Mucosa of descending colon (tissue), 3 donors: ENCODE measurements at regions not wholly inside any gene's neighbourhood (a gene's known extent, or its start where the extent isn't known, plus 50 kb on each side); places are given as distances from the start of the nearest gene placed in this dataset.

Experiments
- ATAC-seq: fragments of 200-7000 bp; cut with Tn5 transposase; one replicate; pipeline ENCODE4 v1.9.1; 2020; ENCODE audit warnings: mild to moderate bottlenecking, moderate library complexity
- DNase-seq, 3 donors: peaks; one replicate each; pipeline ENCODE4 v3.0.0-alpha.2; 2020
- H3K36me3 ChIP-seq: fragments of 200-600 bp; one replicate; pipeline ENCODE4 v1.8.0; 2021; ENCODE audit warnings: low read depth, mild to moderate bottlenecking
- H3K4me1 ChIP-seq: fragments of 200-600 bp; one replicate; pipeline ENCODE4 v1.8.0; 2021; ENCODE audit warnings: low read depth, mild to moderate bottlenecking
- H3K4me3 ChIP-seq: fragments of 200-600 bp; one replicate; pipeline ENCODE4 v1.8.0; 2021; ENCODE audit warnings: mild to moderate bottlenecking
- H3K9me3 ChIP-seq: fragments of 200-600 bp; one replicate; pipeline ENCODE4 v1.8.0; 2021; ENCODE audit warnings: mild to moderate bottlenecking
- intact Hi-C, 2 donors: fragments of 100-400 bp; cut with DNase I in 1 of 2; cut with micrococcal nuclease in 1 of 2; formaldehyde crosslinking; loops; one replicate each; pipeline versions ENCODE4 v1.11.0 to v1.11.1; 2022; cut with DNase I, micrococcal nuclease
- TF ChIP-seq, protein P1 (sequence below): fragments of 200-600 bp; IDR thresholded peaks from one replicate; pipeline ENCODE4 v1.8.0; 2022; ENCODE audit warnings: antibody characterized with exemption, mild to moderate bottlenecking
- donor health status: DM: no; HTN: no; CAD: no; lungs with moderate emphysema.
- donor health status: DM: no; HTN: no; CAD: no.
- donor health status: DM: no; HTN: yes; CAD: no.

DNA sequence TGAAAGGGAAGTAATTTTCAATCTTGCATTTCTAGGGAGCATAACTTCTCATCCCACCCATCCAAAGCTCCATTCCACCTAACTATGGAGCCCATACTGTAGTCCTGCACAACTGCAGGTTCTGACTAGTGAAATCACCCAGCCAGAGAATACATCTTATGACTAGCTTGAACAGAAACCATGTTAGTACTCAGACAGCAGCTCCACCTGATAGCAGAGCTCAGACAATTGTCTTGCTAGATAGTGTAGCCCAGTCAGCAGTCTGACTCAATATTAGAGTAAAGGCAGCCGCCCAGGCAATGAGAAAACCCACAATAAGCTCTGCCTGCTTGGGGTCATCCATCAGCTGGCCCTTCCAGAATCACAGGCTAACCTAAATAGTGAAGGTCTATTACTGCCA lies 544.7 kb upstream of the GBE1 start:
- no peaks in the 10 kb centered on the region for H3K4me1 ChIP-seq
- TF ChIP-seq, protein P1, sequence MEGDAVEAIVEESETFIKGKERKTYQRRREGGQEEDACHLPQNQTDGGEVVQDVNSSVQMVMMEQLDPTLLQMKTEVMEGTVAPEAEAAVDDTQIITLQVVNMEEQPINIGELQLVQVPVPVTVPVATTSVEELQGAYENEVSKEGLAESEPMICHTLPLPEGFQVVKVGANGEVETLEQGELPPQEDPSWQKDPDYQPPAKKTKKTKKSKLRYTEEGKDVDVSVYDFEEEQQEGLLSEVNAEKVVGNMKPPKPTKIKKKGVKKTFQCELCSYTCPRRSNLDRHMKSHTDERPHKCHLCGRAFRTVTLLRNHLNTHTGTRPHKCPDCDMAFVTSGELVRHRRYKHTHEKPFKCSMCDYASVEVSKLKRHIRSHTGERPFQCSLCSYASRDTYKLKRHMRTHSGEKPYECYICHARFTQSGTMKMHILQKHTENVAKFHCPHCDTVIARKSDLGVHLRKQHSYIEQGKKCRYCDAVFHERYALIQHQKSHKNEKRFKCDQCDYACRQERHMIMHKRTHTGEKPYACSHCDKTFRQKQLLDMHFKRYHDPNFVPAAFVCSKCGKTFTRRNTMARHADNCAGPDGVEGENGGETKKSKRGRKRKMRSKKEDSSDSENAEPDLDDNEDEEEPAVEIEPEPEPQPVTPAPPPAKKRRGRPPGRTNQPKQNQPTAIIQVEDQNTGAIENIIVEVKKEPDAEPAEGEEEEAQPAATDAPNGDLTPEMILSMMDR, result no peak
- intact Hi-C loops, result no loop called here
- DNase-seq, result no peak
- H3K36me3 ChIP-seq, result no peaks in the 10 kb centered on the region
- ATAC-seq, result no peak
- no peak overlapping the region for H3K4me3 ChIP-seq
- peaks cover 33% of the 10 kb centered on the region for H3K9me3 ChIP-seq

DNA sequence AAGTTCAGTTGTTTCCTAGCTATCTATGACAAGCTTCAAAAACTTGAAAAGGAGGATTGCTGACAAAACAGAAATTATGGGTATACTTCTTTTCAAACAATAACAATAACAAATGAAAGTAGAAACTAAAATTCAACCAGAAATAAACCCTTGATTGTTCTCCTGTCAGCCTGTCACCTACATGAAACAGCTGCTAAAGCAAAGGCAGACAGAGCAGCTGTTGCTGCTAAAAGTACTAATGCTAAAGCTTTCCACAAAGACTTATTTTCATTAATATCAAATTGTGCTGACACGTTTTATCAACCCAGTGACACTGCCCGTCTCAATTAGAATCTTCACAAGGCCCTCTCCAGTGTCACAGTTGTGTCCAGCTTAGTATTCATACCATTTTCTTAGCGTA lies 533.2 kb upstream of the GBE1 start:
- ATAC-seq (no peak), DNase-seq (no peak)
- H3K36me3 ChIP-seq, result no peaks in the 10 kb centered on the region
- no peaks in the 10 kb centered on the region for H3K4me1 ChIP-seq
- intact Hi-C loops, result no loop called here
- TF ChIP-seq, protein P1, result no peak
- H3K9me3 ChIP-seq, result peaks cover 1% of the 10 kb centered on the region
- H3K4me3 ChIP-seq, result no peak overlapping the region

DNA sequence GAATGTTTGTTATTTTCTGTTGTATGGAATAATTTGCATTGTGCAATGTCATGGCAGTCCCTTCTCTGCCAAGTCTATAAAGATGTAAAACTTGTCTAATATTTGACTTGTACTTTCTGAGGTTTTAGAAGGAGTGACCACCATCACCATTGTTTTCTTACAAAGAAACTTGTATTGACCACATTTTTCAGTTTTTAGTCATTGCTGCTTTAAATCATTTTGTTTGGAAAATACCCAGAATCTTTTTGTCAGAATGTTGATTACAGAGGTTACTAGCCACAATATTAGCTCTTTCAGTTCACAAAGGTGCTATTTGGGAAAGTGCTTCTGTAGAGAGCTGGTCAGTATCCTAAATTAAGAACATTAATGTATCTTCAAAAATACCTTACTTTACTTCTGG lies 532.4 kb upstream of the GBE1 start:
- H3K36me3 ChIP-seq, result no peaks in the 10 kb centered on the region
- no peak for ATAC-seq
- DNase-seq, result no peak
- intact Hi-C loops, result no loop called here
- TF ChIP-seq, protein P1, result no peak
- no peak overlapping the region for H3K4me3 ChIP-seq
- H3K4me1 ChIP-seq, result no peaks in the 10 kb centered on the region
- peaks cover 4% of the 10 kb centered on the region for H3K9me3 ChIP-seq

DNA sequence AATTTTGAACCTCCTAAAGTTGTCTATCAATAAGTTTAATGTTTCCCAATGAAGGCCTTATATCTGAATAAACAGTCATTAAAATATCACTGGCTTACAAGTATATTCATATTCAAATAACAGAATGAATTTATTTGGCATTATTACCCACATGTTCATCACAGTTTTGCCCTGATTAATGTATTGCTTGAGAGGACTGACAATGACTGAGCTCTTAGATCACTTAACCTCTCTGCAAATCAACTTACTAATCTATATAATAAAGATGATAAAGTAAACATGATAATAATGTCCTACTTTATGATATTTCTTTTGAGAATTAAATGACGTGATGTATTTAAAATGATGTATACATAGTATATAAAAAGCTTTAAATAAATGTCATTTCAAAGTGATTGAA lies 532.0 kb upstream of the GBE1 start:
- H3K9me3 ChIP-seq, result peaks cover 8% of the 10 kb centered on the region
- DNase-seq, result no peak
- TF ChIP-seq, protein P1, result no peak
- no peak overlapping the region for H3K4me3 ChIP-seq
- intact Hi-C loops, result no loop called here
- H3K36me3 ChIP-seq, result no peaks in the 10 kb centered on the region
- no peak for ATAC-seq
- H3K4me1 ChIP-seq, result no peaks in the 10 kb centered on the region

DNA sequence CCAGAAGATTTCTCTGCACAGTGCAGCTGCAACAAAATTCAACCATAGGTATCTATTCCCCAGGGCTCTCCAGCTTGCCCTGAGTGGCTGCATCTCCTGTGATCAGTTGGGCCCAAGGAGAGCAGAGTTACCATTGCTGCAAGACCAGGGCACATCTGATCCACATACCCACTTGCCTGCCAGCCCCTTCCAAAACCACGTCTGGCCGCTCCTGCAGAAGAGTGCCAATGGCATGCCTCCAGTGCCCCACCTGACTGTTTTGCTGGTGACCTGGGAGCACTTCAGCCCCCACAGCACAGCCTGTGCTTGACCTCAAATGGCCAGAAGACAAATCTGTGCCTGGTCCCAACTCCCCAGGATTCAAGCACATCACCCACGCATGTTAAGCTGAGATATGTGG lies 526.1 kb upstream of the GBE1 start:
- ATAC-seq (no peak), DNase-seq (no peak)
- Histone ChIP-seq H3K36me3 (no peaks in the 10 kb centered on the region), H3K4me3 (no peak overlapping the region), H3K9me3 (peaks cover 36% of the 10 kb centered on the region), H3K4me1 (no peaks in the 10 kb centered on the region)
- intact Hi-C loops, result no loop called here
- TF ChIP-seq, protein P1, result no peak

DNA sequence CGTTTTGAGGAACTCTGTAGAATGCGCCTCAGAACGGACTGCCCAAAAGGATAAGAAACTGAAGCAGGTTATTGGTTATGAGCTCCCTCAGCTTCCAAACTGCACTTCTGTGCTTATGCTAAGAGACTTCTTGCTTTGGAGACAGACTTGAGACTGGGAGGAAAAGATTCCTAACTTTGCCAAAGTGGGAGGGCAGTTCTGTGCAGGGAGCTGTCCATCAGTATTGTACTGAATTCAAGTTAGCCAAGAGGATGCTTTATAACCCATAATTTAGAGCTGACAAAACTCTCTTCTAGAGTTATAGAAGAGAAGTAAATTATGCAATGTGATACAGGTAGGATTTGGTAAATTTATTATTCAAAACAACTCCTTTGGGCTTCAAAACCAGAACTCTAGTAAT lies 519.8 kb upstream of the GBE1 start:
- Histone ChIP-seq H3K4me3 (no peak overlapping the region), H3K36me3 (no peaks in the 10 kb centered on the region), H3K9me3 (peaks cover 12% of the 10 kb centered on the region), H3K4me1 (no peaks in the 10 kb centered on the region)
- no peak for DNase-seq
- TF ChIP-seq, protein P1, result no peak
- intact Hi-C loops, result no loop called here
- no peak for ATAC-seq
